ENCODE measurements at regions not wholly inside any gene's neighbourhood (a gene's known extent, or its start where the extent isn't known, plus 50 kb on each side); places are given as distances from the start of the nearest gene placed in this dataset.

DNA sequence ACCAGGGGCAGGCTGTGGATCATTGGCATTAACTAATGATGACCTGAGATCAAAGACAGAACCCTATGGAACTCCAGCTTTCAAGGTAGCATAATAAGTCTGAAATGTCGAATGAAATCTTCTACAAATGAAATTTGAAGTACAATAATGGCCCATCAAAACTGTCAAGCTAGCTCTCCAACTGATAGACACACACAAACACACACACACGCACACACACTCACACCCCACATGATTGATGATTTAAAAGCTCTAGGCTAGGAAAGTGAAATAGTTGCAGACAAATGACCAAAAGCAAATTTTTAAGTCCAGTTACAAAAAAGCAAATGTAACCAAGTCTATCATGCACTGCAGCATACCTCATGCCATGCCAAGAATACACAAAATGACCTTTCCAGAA, 655.7 kb downstream of the C4orf33 start:
- no peak for TF ChIP-seq POLR2A (IDR thresholded peaks at IDR 0.05; ENCODE audit: low read depth, low read length)
- TF ChIP-seq POLR2AphosphoS5 (IDR thresholded peaks at IDR 0.05; ENCODE audit: low read depth, low read length): no peak
- no peak for TF ChIP-seq SPI1 (IDR thresholded peaks at IDR 0.05; ENCODE audit: low read depth, low read length)
- TF ChIP-seq TAF1 (IDR thresholded peaks at IDR 0.05; ENCODE audit: low read depth, low read length): no peak
- TF ChIP-seq PAX5 (IDR thresholded peaks at IDR 0.05; ENCODE audit: insufficient read depth, low read length, severe bottlenecking): no peak
- no peak for TF ChIP-seq POU2F2 (IDR thresholded peaks at IDR 0.05; ENCODE audit: low read depth, low read length)

Data from GM12891 (cell line).